K562 (cell line): ENCODE measurements at regions not wholly inside any gene's neighbourhood (a gene's known extent, or its start where the extent isn't known, plus 50 kb on each side); places are given as distances from the start of the nearest gene placed in this dataset.

Source experiments
- ARHGAP35 ChIP-seq: fragments of 450-650 bp; IDR thresholded peaks from 2 replicates; pipeline ENCODE4 v1.6.1; 2018; ENCODE audit not compliant: partially characterized antibody
- CTCF ChIP-seq, 3 experiments: IDR thresholded peaks in 2 of 3; conservative IDR thresholded peaks in 1 of 3; 2 replicates each; pipeline ENCODE4 v1.5.1; 2011 to 2012; ENCODE audit warnings: low read length in 3 of 3, mild to moderate bottlenecking in 3 of 3, control low read depth in 2 of 3, improper control_type of control experiment in 1 of 3, inconsistent platforms in 1 of 3, low read depth in 1 of 3, mixed read lengths in 1 of 3, moderate library complexity in 1 of 3; ENCODE audit not compliant: insufficient read depth in 2 of 3
- DIDO1 ChIP-seq: fragments of 450-650 bp; IDR thresholded peaks from 2 replicates; pipeline ENCODE4 v1.6.1; 2016; ENCODE audit warnings: low read depth, missing biosample characterization, missing genetic modification characterization
- EGR1 ChIP-seq: fragments of 450-650 bp; conservative IDR thresholded peaks from 2 replicates; pipeline ENCODE4 v1.6.1; 2017; ENCODE audit warnings: mild to moderate bottlenecking
- EP300 ChIP-seq: IDR thresholded peaks from 2 replicates; pipeline ENCODE4 v1.6.1; 2012; ENCODE audit warnings: low read length, improper control_type of control experiment
- FOXA3 ChIP-seq, 2 experiments: fragments of 450-650 bp in 1 of 2; sonication (generic) in 1 of 2; formaldehyde crosslinking; IDR thresholded peaks in 1 of 2; conservative IDR thresholded peaks in 1 of 2; 2 replicates each; pipeline versions ENCODE4 v1.4.0 to v1.8.0; 2020 to 2022; ENCODE audit warnings: mild to moderate bottlenecking in 2 of 2, missing genetic modification reagents in 1 of 2
- PATZ1 ChIP-seq: fragments of 250-450 bp; sonication (Bioruptor Pico); IDR thresholded peaks from 2 replicates; pipeline ENCODE4 v1.5.0; 2020; ENCODE audit warnings: mild to moderate bottlenecking, borderline replicate concordance
- RFX1 ChIP-seq: fragments of 450-650 bp; IDR thresholded peaks from 2 replicates; pipeline ENCODE4 v1.6.1; 2016; ENCODE audit warnings: mild to moderate bottlenecking, moderate library complexity
- SMARCB1 ChIP-seq: IDR thresholded peaks from 2 replicates; pipeline ENCODE4 v1.6.1; 2011; ENCODE audit warnings: improper control_type of control experiment, low read depth; ENCODE audit not compliant: insufficient read length
- SNRNP70 ChIP-seq: fragments of 200-400 bp; formaldehyde crosslinking; optimal IDR thresholded peaks from 2 replicates; pipeline ENCODE3; 2017; ENCODE audit warnings: low read depth, low read length
- STAT5B ChIP-seq: fragments of 250-450 bp; sonication (Bioruptor Pico); IDR thresholded peaks from 2 replicates; pipeline ENCODE4 v1.8.0; 2021; ENCODE audit warnings: mild to moderate bottlenecking, inconsistent platforms
- TBP ChIP-seq: optimal IDR thresholded peaks from 2 replicates; pipeline ENCODE3; 2011; ENCODE audit warnings: low read depth, low read length, improper control_type of control experiment

GRCh38 chr10:52454491-52454890 is 140.4 kb downstream of the DKK1 start:
- TF ChIP-seq SMARCB1 (no peak), CTCF (IDR thresholded peaks at IDR 0.05 in 2 of 3, conservative IDR thresholded peaks at IDR 0.05 in 1 of 3; ENCODE audit: insufficient read depth in 2 of 3, low read depth in 1 of 3, low read length in 3 of 3) (no peak), RFX1 (no peak), ARHGAP35 (no peak), FOXA3 (CRISPR knock-in tag; conservative IDR thresholded peaks at IDR 0.05 in 1 of 2, IDR thresholded peaks at IDR 0.05 in 1 of 2) (no peak), SNRNP70 (no peak), EGR1 (no peak), DIDO1 (no peak), PATZ1 (CRISPR knock-in tag) (no peak), EP300 (no peak), STAT5B (CRISPR knock-in tag) (no peak), TBP (no peak)
